Body of pancreas (tissue), 4 donors: ENCODE measurements at regions not wholly inside any gene's neighbourhood (a gene's known extent, or its start where the extent isn't known, plus 50 kb on each side); places are given as distances from the start of the nearest gene placed in this dataset.

Source experiments
- CTCF ChIP-seq, 7 experiments: fragments of 450-650 bp in 4 of 7; fragments of 200-600 bp in 3 of 7; sonication (generic) in 3 of 7; IDR thresholded peaks; one replicate each; pipeline ENCODE4 v1.5.1; 2016 to 2019; ENCODE audit warnings: antibody characterized with exemption in 7 of 7
- POLR2A ChIP-seq, 3 donors: fragments of 450-650 bp; IDR thresholded peaks; one replicate each; pipeline ENCODE4 v1.6.1; 2016; ENCODE audit warnings: antibody characterized with exemption in 3 of 3, mild to moderate bottlenecking in 2 of 3

DNA sequence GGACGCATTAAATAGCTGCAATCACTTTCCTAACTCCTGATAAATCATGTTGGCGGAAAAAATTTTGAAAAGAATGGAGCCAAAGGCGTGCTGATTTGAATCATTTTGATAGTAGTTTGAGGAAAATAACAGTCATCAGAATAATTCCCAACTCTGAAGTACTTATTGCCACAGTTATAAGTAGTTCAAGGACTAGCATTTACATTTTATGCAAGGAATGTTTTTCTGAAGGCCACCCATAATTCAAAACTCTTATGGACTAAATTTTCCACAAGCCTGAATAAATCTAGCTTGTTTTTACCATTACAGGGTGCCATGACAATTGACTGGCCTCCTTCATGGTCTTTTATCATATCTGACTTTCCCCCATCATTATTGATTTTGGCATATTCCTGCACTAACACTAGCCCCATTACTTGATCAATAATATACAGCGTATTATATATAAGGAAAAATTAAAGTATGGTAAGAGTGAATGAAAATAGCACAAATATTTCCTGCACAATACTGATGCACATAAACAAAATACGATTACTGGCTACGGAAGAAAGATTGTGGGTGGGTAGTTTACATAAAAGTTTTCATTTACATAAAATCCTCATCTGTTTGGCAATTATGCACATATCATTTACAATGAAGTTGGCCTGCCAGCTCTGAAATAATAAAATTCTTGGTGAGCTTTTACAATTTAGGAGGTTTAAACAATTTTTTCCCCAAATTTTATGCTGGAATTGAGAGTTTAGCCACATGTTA lies 334.6 kb downstream of the ARL6IP6 start:
- TF ChIP-seq POLR2A (IDR thresholded peaks at IDR 0.05) (no peak), CTCF (IDR thresholded peaks at IDR 0.05) (no peak)
